ENCODE measurements at regions not wholly inside any gene's neighbourhood (a gene's known extent, or its start where the extent isn't known, plus 50 kb on each side); places are given as distances from the start of the nearest gene placed in this dataset.

DNA sequence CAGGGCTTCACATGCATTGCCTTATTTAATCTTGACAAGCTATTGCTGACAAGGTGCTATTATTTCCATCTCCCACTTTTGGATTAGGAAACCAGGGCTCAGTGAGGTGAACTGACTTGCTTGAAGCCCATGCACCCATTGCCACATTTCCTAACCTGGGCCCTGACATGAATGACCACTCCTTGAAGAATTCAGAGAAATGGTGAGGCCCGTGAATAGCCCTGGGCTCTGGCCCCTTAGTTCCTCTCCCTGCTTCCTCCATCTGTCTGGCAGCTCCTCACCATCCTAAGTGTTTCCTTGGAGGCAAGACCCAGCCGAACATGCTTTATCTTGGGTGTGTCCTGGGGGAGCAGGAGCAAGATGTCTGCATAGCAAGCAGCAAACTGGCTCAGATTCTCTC lies 56.1 kb upstream of the NECTIN1 start:
- TF ChIP-seq, protein P1, sequence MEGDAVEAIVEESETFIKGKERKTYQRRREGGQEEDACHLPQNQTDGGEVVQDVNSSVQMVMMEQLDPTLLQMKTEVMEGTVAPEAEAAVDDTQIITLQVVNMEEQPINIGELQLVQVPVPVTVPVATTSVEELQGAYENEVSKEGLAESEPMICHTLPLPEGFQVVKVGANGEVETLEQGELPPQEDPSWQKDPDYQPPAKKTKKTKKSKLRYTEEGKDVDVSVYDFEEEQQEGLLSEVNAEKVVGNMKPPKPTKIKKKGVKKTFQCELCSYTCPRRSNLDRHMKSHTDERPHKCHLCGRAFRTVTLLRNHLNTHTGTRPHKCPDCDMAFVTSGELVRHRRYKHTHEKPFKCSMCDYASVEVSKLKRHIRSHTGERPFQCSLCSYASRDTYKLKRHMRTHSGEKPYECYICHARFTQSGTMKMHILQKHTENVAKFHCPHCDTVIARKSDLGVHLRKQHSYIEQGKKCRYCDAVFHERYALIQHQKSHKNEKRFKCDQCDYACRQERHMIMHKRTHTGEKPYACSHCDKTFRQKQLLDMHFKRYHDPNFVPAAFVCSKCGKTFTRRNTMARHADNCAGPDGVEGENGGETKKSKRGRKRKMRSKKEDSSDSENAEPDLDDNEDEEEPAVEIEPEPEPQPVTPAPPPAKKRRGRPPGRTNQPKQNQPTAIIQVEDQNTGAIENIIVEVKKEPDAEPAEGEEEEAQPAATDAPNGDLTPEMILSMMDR (IDR thresholded peaks at IDR 0.05; ENCODE audit: poor library complexity, severe bottlenecking) = no peak
- TF ChIP-seq EP300 (conservative IDR thresholded peaks at IDR 0.05; ENCODE audit: poor library complexity, severe bottlenecking) (no peak), EZH2 (IDR thresholded peaks at IDR 0.05; ENCODE audit: borderline replicate concordance, insufficient read depth, low read length, poor library complexity, severe bottlenecking) (no peak), POLR2AphosphoS5 (IDR thresholded peaks at IDR 0.05) (no peak), TAF1 (IDR thresholded peaks at IDR 0.05; ENCODE audit: low read depth) (no peak)
